HEK293 (cell line): ENCODE measurements at regions not wholly inside any gene's neighbourhood (a gene's known extent, or its start where the extent isn't known, plus 50 kb on each side); places are given as distances from the start of the nearest gene placed in this dataset.

Experiments
- CTCF ChIP-seq: fragments of 450-650 bp; formaldehyde crosslinking; IDR thresholded peaks from 2 replicates; pipeline ENCODE4 v1.5.1; 2016; ENCODE audit warnings: missing biosample characterization, missing genetic modification characterization
- GLI2 ChIP-seq: fragments of 450-650 bp; formaldehyde crosslinking; IDR thresholded peaks from 2 replicates; pipeline ENCODE4; 2017; ENCODE audit warnings: missing biosample characterization, missing genetic modification characterization, low read depth, borderline replicate concordance
- GLIS1 ChIP-seq: fragments of 450-650 bp; formaldehyde crosslinking; IDR thresholded peaks from 2 replicates; pipeline ENCODE4 v1.5.1; 2016; ENCODE audit warnings: missing biosample characterization, missing genetic modification characterization
- PRDM2 ChIP-seq: fragments of 450-650 bp; formaldehyde crosslinking; IDR thresholded peaks from 2 replicates; pipeline ENCODE4 v1.5.1; 2016; ENCODE audit warnings: missing biosample characterization, missing genetic modification characterization, borderline replicate concordance
- REST ChIP-seq: fragments of 450-650 bp; formaldehyde crosslinking; IDR thresholded peaks from 2 replicates; pipeline ENCODE4 v1.5.1; 2016; ENCODE audit warnings: missing biosample characterization, missing genetic modification characterization
- ZNF292 ChIP-seq: fragments of 450-650 bp; formaldehyde crosslinking; IDR thresholded peaks from 2 replicates; pipeline ENCODE4 v1.5.1; 2016; ENCODE audit warnings: low read depth, missing biosample characterization, missing genetic modification characterization, borderline replicate concordance
- ZNF488 ChIP-seq: fragments of 450-650 bp; formaldehyde crosslinking; IDR thresholded peaks from 2 replicates; pipeline ENCODE4 v1.5.1; 2016; ENCODE audit warnings: missing biosample characterization, missing genetic modification characterization
- ZNF747 ChIP-seq: fragments of 450-650 bp; formaldehyde crosslinking; IDR thresholded peaks from 2 replicates; pipeline ENCODE4 v1.5.1; 2016; ENCODE audit warnings: missing biosample characterization, missing genetic modification characterization
- ZNF76 ChIP-seq: fragments of 450-650 bp; formaldehyde crosslinking; IDR thresholded peaks from 2 replicates; pipeline ENCODE4; 2016; ENCODE audit warnings: low read depth, missing biosample characterization, missing genetic modification characterization, borderline replicate concordance
- ZNF776 ChIP-seq: fragments of 450-650 bp; formaldehyde crosslinking; IDR thresholded peaks from 2 replicates; pipeline ENCODE4 v1.5.0; 2017; ENCODE audit warnings: missing biosample characterization, missing genetic modification characterization, borderline replicate concordance
- ZNF792 ChIP-seq: fragments of 450-650 bp; formaldehyde crosslinking; IDR thresholded peaks from 2 replicates; pipeline ENCODE4 v1.5.1; 2016; ENCODE audit warnings: missing biosample characterization, missing genetic modification characterization
- ZSCAN18 ChIP-seq: fragments of 450-650 bp; formaldehyde crosslinking; IDR thresholded peaks from 2 replicates; pipeline ENCODE4 v1.5.1; 2016; ENCODE audit warnings: missing biosample characterization, missing genetic modification characterization
- TF ChIP-seq, protein P1 (sequence below): fragments of 450-650 bp; formaldehyde crosslinking; IDR thresholded peaks from 2 replicates; pipeline ENCODE4 v1.5.1; 2016; ENCODE audit warnings: missing biosample characterization, missing genetic modification characterization

GRCh38 chr3:67245545-67245944 is 247.4 kb downstream of the KBTBD8 start:
- TF ChIP-seq ZNF488 (tag by site-specific recombination): no peak
- no peak for TF ChIP-seq ZNF292 (tag by site-specific recombination)
- no peak for TF ChIP-seq CTCF (tag by site-specific recombination)
- no peak for TF ChIP-seq REST (tag by site-specific recombination)
- TF ChIP-seq ZNF76 (tag by site-specific recombination): no peak
- TF ChIP-seq ZSCAN18 (tag by site-specific recombination): no peak
- no peak for TF ChIP-seq PRDM2
- TF ChIP-seq ZNF747: no peak
- no peak for TF ChIP-seq GLI2 (tag by site-specific recombination)
- TF ChIP-seq ZNF792 (tag by site-specific recombination): no peak
- TF ChIP-seq GLIS1 (tag by site-specific recombination): no peak
- no peak for TF ChIP-seq ZNF776 (tag by site-specific recombination)
- TF ChIP-seq, protein P1, sequence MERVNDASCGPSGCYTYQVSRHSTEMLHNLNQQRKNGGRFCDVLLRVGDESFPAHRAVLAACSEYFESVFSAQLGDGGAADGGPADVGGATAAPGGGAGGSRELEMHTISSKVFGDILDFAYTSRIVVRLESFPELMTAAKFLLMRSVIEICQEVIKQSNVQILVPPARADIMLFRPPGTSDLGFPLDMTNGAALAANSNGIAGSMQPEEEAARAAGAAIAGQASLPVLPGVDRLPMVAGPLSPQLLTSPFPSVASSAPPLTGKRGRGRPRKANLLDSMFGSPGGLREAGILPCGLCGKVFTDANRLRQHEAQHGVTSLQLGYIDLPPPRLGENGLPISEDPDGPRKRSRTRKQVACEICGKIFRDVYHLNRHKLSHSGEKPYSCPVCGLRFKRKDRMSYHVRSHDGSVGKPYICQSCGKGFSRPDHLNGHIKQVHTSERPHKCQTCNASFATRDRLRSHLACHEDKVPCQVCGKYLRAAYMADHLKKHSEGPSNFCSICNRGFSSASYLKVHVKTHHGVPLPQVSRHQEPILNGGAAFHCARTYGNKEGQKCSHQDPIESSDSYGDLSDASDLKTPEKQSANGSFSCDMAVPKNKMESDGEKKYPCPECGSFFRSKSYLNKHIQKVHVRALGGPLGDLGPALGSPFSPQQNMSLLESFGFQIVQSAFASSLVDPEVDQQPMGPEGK (tag by site-specific recombination): no peak
